ENCODE measurements at regions not wholly inside any gene's neighbourhood (a gene's known extent, or its start where the extent isn't known, plus 50 kb on each side); places are given as distances from the start of the nearest gene placed in this dataset.

- TF ChIP-seq POLR2A (IDR thresholded peaks at IDR 0.05) (no peak), CTCF (IDR thresholded peaks at IDR 0.05) (no peak)
Measured at GRCh38 chr2:239506101-239506857, 105.5 kb upstream of the HDAC4 start.
